A549 (cell line): ENCODE measurements at regions not wholly inside any gene's neighbourhood (a gene's known extent, or its start where the extent isn't known, plus 50 kb on each side); places are given as distances from the start of the nearest gene placed in this dataset.

ENCODE experiments used
- ATAC-seq, 2 experiments: fragments of 200-7000 bp in 1 of 2; fragments of >200 bp in 1 of 2; cut with Nextera tagmentation in 1 of 2; cut with Tn5 transposase in 1 of 2; 3 replicates each; pipeline versions ENCODE4 v1.8.0 to v1.9.1; 2018 to 2020; ENCODE audit warnings: mild to moderate bottlenecking in 1 of 2, moderate library complexity in 1 of 2
- CTCF ChIA-PET: fragments of 300-600 bp; sonication (Branson Sonifier 250); formaldehyde crosslinking; extraction: SDS; loops from one replicate; lab custom pipeline; 2021; ENCODE audit warnings: antibody characterized with exemption, inconsistent platforms; lab: Yijun Ruan, JAX
- POLR2A ChIA-PET: fragments of 350-600 bp; formaldehyde crosslinking; extraction: SDS; loops from one replicate; lab custom pipeline; 2021; ENCODE audit warnings: antibody characterized with exemption, inconsistent platforms; lab: Yijun Ruan, JAX
- DNase-seq, 2 experiments: peaks; one replicate each; pipeline versions ENCODE4 v3.0.0 to v3.0.0-alpha.2; 2011 to 2016; ENCODE audit warnings: low read depth in 1 of 2, low spot score in 1 of 2
- FAIRE-seq: peaks from 2 replicates; lab custom pipeline; 2011; peaks lifted over from hg19 to GRCh38; lab: Jason Lieb, UNC
- H3K27ac ChIP-seq, 2 experiments: fragments of >200 bp; sonication (Bioruptor Twin); formaldehyde crosslinking; 3 replicates each; pipeline ENCODE4 v1.5.1; 2016 to 2017
- H3K4me1 ChIP-seq: fragments of >200 bp; sonication (Bioruptor Twin); formaldehyde crosslinking; 3 replicates; pipeline ENCODE4 v1.6.1; 2016
- H3K4me2 ChIP-seq: fragments of >200 bp; sonication (Bioruptor Twin); formaldehyde crosslinking; 3 replicates; pipeline ENCODE4 v1.6.1; 2016
- H3K4me3 ChIP-seq: fragments of >200 bp; sonication (Bioruptor Twin); formaldehyde crosslinking; 3 replicates; pipeline ENCODE4 v1.5.1; 2016
- H3K9me3 ChIP-seq: fragments of >200 bp; sonication (Bioruptor Twin); formaldehyde crosslinking; 3 replicates; pipeline ENCODE4 v1.6.1; 2016
- EHMT2 ChIP-seq: fragments of 200-600 bp; sonication (generic); IDR thresholded peaks from 2 replicates; pipeline ENCODE4 v1.6.1; 2016; ENCODE audit warnings: antibody characterized with exemption, low read depth, mild to moderate bottlenecking, moderate library complexity
- ESRRA ChIP-seq: fragments of 150-350 bp; IDR thresholded peaks from 2 replicates; pipeline ENCODE4 v1.6.1; 2014; ENCODE audit warnings: mild to moderate bottlenecking, low read length, borderline replicate concordance
- MAZ ChIP-seq: fragments of 150-350 bp; IDR thresholded peaks from 2 replicates; pipeline ENCODE4 v1.6.1; 2014; ENCODE audit warnings: antibody characterized with exemption, low read depth, low read length, borderline replicate concordance
- WGBS: methylation state at CpG from one replicate; pipeline ENCODE4 v1.1.6; 2017; ENCODE audit errors: missing lambda C conversion rate; 5-methylcytosine and 5-hydroxymethylcytosine counted together
- TF ChIP-seq, protein P1 (sequence below): fragments of 200-600 bp; sonication (generic); IDR thresholded peaks from 2 replicates; pipeline ENCODE4 v1.6.1; 2016; ENCODE audit warnings: antibody characterized with exemption, mild to moderate bottlenecking, moderate library complexity

- FAIRE-seq (no peak), ATAC-seq (no peak), DNase-seq (no peak)
- 3% methylated on average over 1 of the region's 1 CpG for WGBS
- Histone ChIP-seq H3K4me3 (no peak overlapping the region), H3K27ac (no peak overlapping the region), H3K4me1 (no peaks in the 10 kb centered on the region), H3K9me3 (no peaks in the 10 kb centered on the region), H3K4me2 (no peak overlapping the region)
- ChIA-PET POLR2A (no interaction called here), CTCF (no interaction called here)
- TF ChIP-seq MAZ, result no peak
These were observed 156.6 kb downstream of the PRDM6 start for GRCh38 chr5:123245689-123246088.

DNA sequence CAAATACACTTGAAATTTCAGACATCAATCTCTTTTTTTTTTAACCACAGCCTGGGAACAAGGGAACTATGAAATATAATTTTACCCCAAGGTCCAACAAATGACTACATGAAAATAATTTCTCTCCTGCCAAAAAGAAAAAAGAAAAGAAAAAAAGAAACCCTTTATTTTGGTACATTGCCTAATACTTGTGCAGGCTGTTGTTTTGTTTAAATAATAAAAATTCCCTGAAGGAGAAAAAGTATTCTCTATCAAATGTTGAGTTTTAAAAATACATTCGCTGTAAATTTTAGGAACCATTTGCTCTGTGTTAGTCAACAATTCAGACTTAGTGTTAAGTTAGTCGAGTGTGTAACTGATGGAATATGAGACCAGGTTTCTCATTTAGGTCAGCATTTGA lies 155.4 kb downstream of the PRDM6 start:
- POLR2A ChIA-PET, result no interaction called here
- Histone ChIP-seq H3K4me3 (no peak overlapping the region), H3K4me1 (no peaks in the 10 kb centered on the region), H3K4me2 (no peak overlapping the region), H3K27ac (no peak overlapping the region), H3K9me3 (no peaks in the 10 kb centered on the region)
- 39% methylated on average over 2 of the region's 2 CpGs for WGBS
- no peak for TF ChIP-seq ESRRA
- TF ChIP-seq, protein P1, sequence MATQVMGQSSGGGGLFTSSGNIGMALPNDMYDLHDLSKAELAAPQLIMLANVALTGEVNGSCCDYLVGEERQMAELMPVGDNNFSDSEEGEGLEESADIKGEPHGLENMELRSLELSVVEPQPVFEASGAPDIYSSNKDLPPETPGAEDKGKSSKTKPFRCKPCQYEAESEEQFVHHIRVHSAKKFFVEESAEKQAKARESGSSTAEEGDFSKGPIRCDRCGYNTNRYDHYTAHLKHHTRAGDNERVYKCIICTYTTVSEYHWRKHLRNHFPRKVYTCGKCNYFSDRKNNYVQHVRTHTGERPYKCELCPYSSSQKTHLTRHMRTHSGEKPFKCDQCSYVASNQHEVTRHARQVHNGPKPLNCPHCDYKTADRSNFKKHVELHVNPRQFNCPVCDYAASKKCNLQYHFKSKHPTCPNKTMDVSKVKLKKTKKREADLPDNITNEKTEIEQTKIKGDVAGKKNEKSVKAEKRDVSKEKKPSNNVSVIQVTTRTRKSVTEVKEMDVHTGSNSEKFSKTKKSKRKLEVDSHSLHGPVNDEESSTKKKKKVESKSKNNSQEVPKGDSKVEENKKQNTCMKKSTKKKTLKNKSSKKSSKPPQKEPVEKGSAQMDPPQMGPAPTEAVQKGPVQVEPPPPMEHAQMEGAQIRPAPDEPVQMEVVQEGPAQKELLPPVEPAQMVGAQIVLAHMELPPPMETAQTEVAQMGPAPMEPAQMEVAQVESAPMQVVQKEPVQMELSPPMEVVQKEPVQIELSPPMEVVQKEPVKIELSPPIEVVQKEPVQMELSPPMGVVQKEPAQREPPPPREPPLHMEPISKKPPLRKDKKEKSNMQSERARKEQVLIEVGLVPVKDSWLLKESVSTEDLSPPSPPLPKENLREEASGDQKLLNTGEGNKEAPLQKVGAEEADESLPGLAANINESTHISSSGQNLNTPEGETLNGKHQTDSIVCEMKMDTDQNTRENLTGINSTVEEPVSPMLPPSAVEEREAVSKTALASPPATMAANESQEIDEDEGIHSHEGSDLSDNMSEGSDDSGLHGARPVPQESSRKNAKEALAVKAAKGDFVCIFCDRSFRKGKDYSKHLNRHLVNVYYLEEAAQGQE, result no peak
- TF ChIP-seq EHMT2, result no peak
- no peak for ATAC-seq
- no peak for DNase-seq
- no peak for FAIRE-seq
- CTCF ChIA-PET, result no interaction called here
